Prostate gland (tissue), 2 donors: ENCODE measurements at regions not wholly inside any gene's neighbourhood (a gene's known extent, or its start where the extent isn't known, plus 50 kb on each side); places are given as distances from the start of the nearest gene placed in this dataset.
"Not testable (repeated sequence)": the region's sequence is repeated elsewhere in the genome, so short reads cannot be mapped to it uniquely, and the experiment has no call there.

Source experiments
- DNase-seq: peaks from one replicate; pipeline ENCODE4 v3.0.0-alpha.2; 2019; ENCODE audit warnings: low spot score
- H3K27ac ChIP-seq, 2 donors: fragments of 200-600 bp; sonication (generic); 2 replicates each; pipeline ENCODE4 v1.5.1; 2017 to 2019
- H3K27me3 ChIP-seq: fragments of 200-600 bp; sonication (generic); replicated peaks from 2 replicates; pipeline ENCODE4 v1.5.1; 2019; ENCODE audit not compliant: insufficient read depth
- H3K36me3 ChIP-seq, 2 donors: fragments of 200-600 bp; sonication (generic); 1 replicate in 1 of 2; 2 replicates in 1 of 2; pipeline versions ENCODE4 v1.5.1 to v1.8.1; 2017 to 2019
- H3K4me1 ChIP-seq: fragments of 200-600 bp; sonication (generic); replicated peaks from 2 replicates; pipeline ENCODE4 v1.5.1; 2019
- H3K4me3 ChIP-seq, 2 donors: fragments of 200-600 bp; sonication (generic); 2 replicates each; pipeline ENCODE4 v1.5.1; 2017 to 2019
- H3K9me3 ChIP-seq: fragments of 200-600 bp; sonication (generic); 2 replicates; pipeline ENCODE4 v1.5.1; 2017
- CTCF ChIP-seq, 4 experiments: fragments of 200-600 bp in 2 of 4; fragments of 450-650 bp in 2 of 4; sonication (generic) in 2 of 4; IDR thresholded peaks; 1 replicate in 3 of 4; 2 replicates in 1 of 4; pipeline ENCODE4 v1.5.1; 2016 to 2019; ENCODE audit warnings: antibody characterized with exemption in 4 of 4, mild to moderate bottlenecking in 2 of 4, moderate library complexity in 2 of 4
- POLR2A ChIP-seq: fragments of 450-650 bp; IDR thresholded peaks from one replicate; pipeline ENCODE4 v1.6.1; 2016; ENCODE audit warnings: antibody characterized with exemption, mild to moderate bottlenecking
- POLR2AphosphoS5 ChIP-seq: sonication (generic); formaldehyde crosslinking; IDR thresholded peaks from one replicate; pipeline ENCODE4 v1.6.1; 2017; ENCODE audit warnings: antibody characterized with exemption
- WGBS: methylation state at CpG from one replicate; pipeline ENCODE4 v1.1.5; 2018; 5-methylcytosine and 5-hydroxymethylcytosine counted together
- intact Hi-C: fragments of 100-400 bp; cut with DNase I; formaldehyde crosslinking; loops from one replicate; pipeline ENCODE4 v1.14.2; 2022

DNA sequence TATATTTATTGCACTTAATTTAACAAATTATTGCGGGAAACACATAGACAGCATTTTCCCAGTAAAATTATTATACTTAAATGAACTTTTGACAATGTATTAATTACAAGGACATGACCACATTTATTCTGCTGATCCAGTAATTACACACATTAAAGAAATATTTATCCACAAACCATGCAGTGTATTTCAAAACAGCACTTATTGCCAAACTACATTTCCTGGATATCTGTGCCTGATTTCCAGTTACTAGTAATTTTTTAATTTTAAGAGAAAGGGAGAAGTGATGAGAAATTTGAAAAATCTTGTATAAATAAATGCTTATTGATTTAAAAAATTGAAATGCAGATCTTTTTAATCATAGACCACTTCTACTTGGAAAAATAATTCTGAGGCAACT lies 1458.7 kb upstream of the ACVR2A start:
- no peak for DNase-seq
- H3K9me3 ChIP-seq, result no peaks in the 10 kb centered on the region
- intact Hi-C loops, result no loop called here
- no peaks in the 10 kb centered on the region for H3K4me1 ChIP-seq
- TF ChIP-seq POLR2A (no peak), CTCF (IDR thresholded peaks at IDR 0.05) (no peak), POLR2AphosphoS5 (no peak)
- no peak overlapping the region for H3K4me3 ChIP-seq
- WGBS, result 89% methylated on average over 1 of the region's 1 CpG
- no peak overlapping the region for H3K27ac ChIP-seq
- no peaks in the 10 kb centered on the region for H3K27me3 ChIP-seq
- no peaks in the 10 kb centered on the region for H3K36me3 ChIP-seq

- Histone ChIP-seq H3K27ac (no peak overlapping the region), H3K4me1 (no peaks in the 10 kb centered on the region), H3K9me3 (no peaks in the 10 kb centered on the region), H3K36me3 (no peaks in the 10 kb centered on the region), H3K4me3 (no peak overlapping the region), H3K27me3 (no peaks in the 10 kb centered on the region)
- no peak for DNase-seq
- intact Hi-C loops, result no loop called here
- TF ChIP-seq POLR2A (no peak), CTCF (IDR thresholded peaks at IDR 0.05) (no peak), POLR2AphosphoS5 (no peak)
- 92% methylated on average over 5 of the region's 5 CpGs for WGBS
These were observed 1459.8 kb upstream of the ACVR2A start for GRCh38 chr2:146385031-146385430.

- H3K27ac ChIP-seq, result no peak overlapping the region
- H3K4me3 ChIP-seq, result no peak overlapping the region
- no peaks in the 10 kb centered on the region for H3K4me1 ChIP-seq
- H3K9me3 ChIP-seq, result no peaks in the 10 kb centered on the region
- 64% methylated on average over 4 of the region's 4 CpGs for WGBS
- TF ChIP-seq CTCF (IDR thresholded peaks at IDR 0.05), result no peak
- no peak for TF ChIP-seq POLR2AphosphoS5
- no peak for TF ChIP-seq POLR2A
- intact Hi-C loops, result no loop called here
- H3K27me3 ChIP-seq, result no peaks in the 10 kb centered on the region
- no peaks in the 10 kb centered on the region for H3K36me3 ChIP-seq
- DNase-seq, result no peak
These were observed 1468.2 kb upstream of the ACVR2A start for GRCh38 chr2:146376511-146377064.

- H3K4me1 ChIP-seq, result no peaks in the 10 kb centered on the region
- 92% methylated on average over 1 of the region's 1 CpG for WGBS
- intact Hi-C loops, result no loop called here
- no peak overlapping the region for H3K4me3 ChIP-seq
- no peaks in the 10 kb centered on the region for H3K27me3 ChIP-seq
- no peak overlapping the region for H3K27ac ChIP-seq
- no peak for DNase-seq
- TF ChIP-seq POLR2AphosphoS5 (no peak), CTCF (IDR thresholded peaks at IDR 0.05) (no peak), POLR2A (no peak)
- H3K36me3 ChIP-seq, result no peaks in the 10 kb centered on the region
- H3K9me3 ChIP-seq, result no peaks in the 10 kb centered on the region
These were observed 1470.3 kb upstream of the ACVR2A start for GRCh38 chr2:146374505-146374904.

GRCh38 chr2:146371364-146371763 lies 1473.5 kb upstream of the ACVR2A start:
- H3K4me1 ChIP-seq, H3K4me3 ChIP-seq, DNase-seq, H3K9me3 ChIP-seq, H3K36me3 ChIP-seq, H3K27ac ChIP-seq, intact Hi-C loops, H3K27me3 ChIP-seq: not testable (repeated sequence)
- 94% methylated on average over 1 of the region's 1 CpG for WGBS
